ENCODE measurements at regions not wholly inside any gene's neighbourhood (a gene's known extent, or its start where the extent isn't known, plus 50 kb on each side); places are given as distances from the start of the nearest gene placed in this dataset.

DNA sequence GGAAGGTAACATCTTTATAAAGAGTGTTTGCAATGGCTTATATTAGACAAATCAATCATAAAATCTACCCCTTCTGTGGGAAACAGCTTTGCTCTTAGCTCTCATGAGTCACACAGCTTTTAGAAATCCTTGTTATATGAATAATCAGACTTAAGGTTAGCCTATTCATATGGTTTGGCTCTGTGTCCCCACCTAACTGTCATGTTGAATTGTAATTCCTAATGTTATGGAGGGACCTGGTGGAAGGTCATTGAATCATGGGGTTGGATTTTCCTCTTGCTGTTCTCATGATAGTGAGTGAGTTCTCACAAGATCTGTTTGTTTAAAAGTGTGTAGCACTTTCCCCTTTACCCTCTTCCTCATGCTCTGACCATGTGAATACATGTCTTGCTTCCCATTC lies 704.2 kb upstream of the KLHL1 start:
- H3K27ac ChIP-seq (ENCODE audit: extremely low read depth, low read depth, low read length): no peak overlapping the region
- no peaks in the 10 kb centered on the region for H3K36me3 ChIP-seq (ENCODE audit: control insufficient read depth in 2 of 2, insufficient read depth in 1 of 2, low read length in 2 of 2)
- TF ChIP-seq ZNF549 (tag by site-specific recombination; IDR thresholded peaks at IDR 0.05) (no peak), ZNF16 (tag by site-specific recombination; IDR thresholded peaks at IDR 0.05; ENCODE audit: low read depth) (no peak), ZNF785 (tag by site-specific recombination; IDR thresholded peaks at IDR 0.05) (no peak), ZNF114 (tag by site-specific recombination; IDR thresholded peaks at IDR 0.05) (no peak), KLF9 (tag by site-specific recombination; IDR thresholded peaks at IDR 0.05; ENCODE audit: low read depth) (no peak)
- TF ChIP-seq, protein P1, sequence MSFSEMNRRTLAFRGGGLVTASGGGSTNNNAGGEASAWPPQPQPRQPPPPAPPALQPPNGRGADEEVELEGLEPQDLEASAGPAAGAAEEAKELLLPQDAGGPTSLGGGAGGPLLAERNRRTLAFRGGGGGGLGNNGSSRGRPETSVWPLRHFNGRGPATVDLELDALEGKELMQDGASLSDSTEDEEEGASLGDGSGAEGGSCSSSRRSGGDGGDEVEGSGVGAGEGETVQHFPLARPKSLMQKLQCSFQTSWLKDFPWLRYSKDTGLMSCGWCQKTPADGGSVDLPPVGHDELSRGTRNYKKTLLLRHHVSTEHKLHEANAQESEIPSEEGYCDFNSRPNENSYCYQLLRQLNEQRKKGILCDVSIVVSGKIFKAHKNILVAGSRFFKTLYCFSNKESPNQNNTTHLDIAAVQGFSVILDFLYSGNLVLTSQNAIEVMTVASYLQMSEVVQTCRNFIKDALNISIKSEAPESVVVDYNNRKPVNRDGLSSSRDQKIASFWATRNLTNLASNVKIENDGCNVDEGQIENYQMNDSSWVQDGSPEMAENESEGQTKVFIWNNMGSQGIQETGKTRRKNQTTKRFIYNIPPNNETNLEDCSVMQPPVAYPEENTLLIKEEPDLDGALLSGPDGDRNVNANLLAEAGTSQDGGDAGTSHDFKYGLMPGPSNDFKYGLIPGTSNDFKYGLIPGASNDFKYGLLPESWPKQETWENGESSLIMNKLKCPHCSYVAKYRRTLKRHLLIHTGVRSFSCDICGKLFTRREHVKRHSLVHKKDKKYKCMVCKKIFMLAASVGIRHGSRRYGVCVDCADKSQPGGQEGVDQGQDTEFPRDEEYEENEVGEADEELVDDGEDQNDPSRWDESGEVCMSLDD (tag by site-specific recombination; IDR thresholded peaks at IDR 0.05): no peak
- TF ChIP-seq, protein P2, sequence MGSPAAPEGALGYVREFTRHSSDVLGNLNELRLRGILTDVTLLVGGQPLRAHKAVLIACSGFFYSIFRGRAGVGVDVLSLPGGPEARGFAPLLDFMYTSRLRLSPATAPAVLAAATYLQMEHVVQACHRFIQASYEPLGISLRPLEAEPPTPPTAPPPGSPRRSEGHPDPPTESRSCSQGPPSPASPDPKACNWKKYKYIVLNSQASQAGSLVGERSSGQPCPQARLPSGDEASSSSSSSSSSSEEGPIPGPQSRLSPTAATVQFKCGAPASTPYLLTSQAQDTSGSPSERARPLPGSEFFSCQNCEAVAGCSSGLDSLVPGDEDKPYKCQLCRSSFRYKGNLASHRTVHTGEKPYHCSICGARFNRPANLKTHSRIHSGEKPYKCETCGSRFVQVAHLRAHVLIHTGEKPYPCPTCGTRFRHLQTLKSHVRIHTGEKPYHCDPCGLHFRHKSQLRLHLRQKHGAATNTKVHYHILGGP (tag by site-specific recombination; IDR thresholded peaks at IDR 0.05): no peak
- no peaks in the 10 kb centered on the region for H3K9me3 ChIP-seq (ENCODE audit: control insufficient read depth, insufficient read depth, low read depth, low read length)
- H3K4me3 ChIP-seq (ENCODE audit: low read depth, low read length): no peak overlapping the region
- ChIA-PET CTCF (no interaction called here), POLR2A (no interaction called here)
- no peaks in the 10 kb centered on the region for H3K4me1 ChIP-seq (ENCODE audit: control insufficient read depth, insufficient read depth, low read length)

DNA sequence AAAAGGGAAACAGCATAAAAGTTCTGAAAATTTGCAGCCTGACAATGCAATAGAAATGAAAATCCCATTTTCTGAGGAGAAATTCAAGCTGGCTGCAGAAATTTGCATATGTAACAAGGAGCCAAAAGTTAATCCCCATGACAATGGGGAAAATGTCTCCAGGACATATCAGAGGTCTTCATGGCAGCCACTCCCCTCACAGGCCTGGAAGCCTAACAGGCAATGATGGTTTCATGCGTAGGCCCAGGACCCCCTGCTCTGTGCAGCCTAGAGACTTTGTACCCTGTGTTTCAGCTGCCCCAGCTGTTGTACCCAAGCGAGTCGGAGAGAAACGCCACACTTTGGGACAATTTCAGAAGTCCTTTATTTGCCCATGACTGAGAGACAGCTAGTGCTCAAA lies 701.3 kb upstream of the KLHL1 start:
- H3K36me3 ChIP-seq (ENCODE audit: control insufficient read depth in 2 of 2, insufficient read depth in 1 of 2, low read length in 2 of 2): no peaks in the 10 kb centered on the region
- H3K9me3 ChIP-seq (ENCODE audit: control insufficient read depth, insufficient read depth, low read depth, low read length): no peaks in the 10 kb centered on the region
- H3K4me3 ChIP-seq (ENCODE audit: low read depth, low read length): no peak overlapping the region
- CTCF ChIA-PET: interaction anchor here (0.5 kb wide), 1 partner anchor 35 kb away, joined by 4 read pairs; no protein-coding TSS in a partner anchor
- POLR2A ChIA-PET: no interaction called here
- no peaks in the 10 kb centered on the region for H3K4me1 ChIP-seq (ENCODE audit: control insufficient read depth, insufficient read depth, low read length)
- no peak overlapping the region for H3K27ac ChIP-seq (ENCODE audit: extremely low read depth, low read depth, low read length)
- TF ChIP-seq ZNF658 (tag by site-specific recombination; IDR thresholded peaks at IDR 0.05) (no peak), ZNF211 (tag by site-specific recombination; IDR thresholded peaks at IDR 0.05; ENCODE audit: low read depth) (no peak), ZNF776 (tag by site-specific recombination; IDR thresholded peaks at IDR 0.05; ENCODE audit: borderline replicate concordance) (no peak), ZNF10 (tag by site-specific recombination; IDR thresholded peaks at IDR 0.05) (no peak), ZNF114 (tag by site-specific recombination; IDR thresholded peaks at IDR 0.05) (no peak), ZSCAN30 (tag by site-specific recombination; IDR thresholded peaks at IDR 0.05) (no peak)
- TF ChIP-seq, protein P3, sequence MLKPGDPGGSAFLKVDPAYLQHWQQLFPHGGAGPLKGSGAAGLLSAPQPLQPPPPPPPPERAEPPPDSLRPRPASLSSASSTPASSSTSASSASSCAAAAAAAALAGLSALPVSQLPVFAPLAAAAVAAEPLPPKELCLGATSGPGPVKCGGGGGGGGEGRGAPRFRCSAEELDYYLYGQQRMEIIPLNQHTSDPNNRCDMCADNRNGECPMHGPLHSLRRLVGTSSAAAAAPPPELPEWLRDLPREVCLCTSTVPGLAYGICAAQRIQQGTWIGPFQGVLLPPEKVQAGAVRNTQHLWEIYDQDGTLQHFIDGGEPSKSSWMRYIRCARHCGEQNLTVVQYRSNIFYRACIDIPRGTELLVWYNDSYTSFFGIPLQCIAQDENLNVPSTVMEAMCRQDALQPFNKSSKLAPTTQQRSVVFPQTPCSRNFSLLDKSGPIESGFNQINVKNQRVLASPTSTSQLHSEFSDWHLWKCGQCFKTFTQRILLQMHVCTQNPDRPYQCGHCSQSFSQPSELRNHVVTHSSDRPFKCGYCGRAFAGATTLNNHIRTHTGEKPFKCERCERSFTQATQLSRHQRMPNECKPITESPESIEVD (tag by site-specific recombination; IDR thresholded peaks at IDR 0.05): no peak
- TF ChIP-seq, protein P4, sequence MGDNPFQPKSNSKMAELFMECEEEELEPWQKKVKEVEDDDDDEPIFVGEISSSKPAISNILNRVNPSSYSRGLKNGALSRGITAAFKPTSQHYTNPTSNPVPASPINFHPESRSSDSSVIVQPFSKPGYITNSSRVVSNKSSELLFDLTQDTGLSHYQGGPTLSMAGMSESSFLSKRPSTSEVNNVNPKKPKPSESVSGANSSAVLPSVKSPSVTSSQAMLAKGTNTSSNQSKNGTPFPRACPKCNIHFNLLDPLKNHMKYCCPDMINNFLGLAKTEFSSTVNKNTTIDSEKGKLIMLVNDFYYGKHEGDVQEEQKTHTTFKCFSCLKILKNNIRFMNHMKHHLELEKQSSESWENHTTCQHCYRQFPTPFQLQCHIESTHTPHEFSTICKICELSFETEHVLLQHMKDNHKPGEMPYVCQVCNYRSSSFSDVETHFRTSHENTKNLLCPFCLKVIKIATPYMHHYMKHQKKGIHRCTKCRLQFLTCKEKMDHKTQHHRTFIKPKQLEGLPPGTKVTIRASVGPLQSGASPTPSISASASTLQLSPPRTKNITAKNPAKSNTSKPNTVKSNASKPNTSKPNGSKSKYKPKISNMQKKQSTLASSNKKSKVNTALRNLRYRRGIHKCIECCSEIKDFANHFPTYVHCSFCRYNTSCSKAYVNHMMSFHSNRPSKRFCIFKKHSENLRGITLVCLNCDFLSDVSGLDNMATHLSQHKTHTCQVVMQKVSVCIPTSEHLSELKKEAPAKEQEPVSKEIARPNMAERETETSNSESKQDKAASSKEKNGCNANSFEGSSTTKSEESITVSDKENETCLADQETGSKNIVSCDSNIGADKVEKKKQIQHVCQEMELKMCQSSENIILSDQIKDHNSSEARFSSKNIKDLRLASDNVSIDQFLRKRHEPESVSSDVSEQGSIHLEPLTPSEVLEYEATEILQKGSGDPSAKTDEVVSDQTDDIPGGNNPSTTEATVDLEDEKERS (tag by site-specific recombination; IDR thresholded peaks at IDR 0.05): no peak
- TF ChIP-seq, protein P1 (tag by site-specific recombination; IDR thresholded peaks at IDR 0.05): no peak
- TF ChIP-seq, protein P5, sequence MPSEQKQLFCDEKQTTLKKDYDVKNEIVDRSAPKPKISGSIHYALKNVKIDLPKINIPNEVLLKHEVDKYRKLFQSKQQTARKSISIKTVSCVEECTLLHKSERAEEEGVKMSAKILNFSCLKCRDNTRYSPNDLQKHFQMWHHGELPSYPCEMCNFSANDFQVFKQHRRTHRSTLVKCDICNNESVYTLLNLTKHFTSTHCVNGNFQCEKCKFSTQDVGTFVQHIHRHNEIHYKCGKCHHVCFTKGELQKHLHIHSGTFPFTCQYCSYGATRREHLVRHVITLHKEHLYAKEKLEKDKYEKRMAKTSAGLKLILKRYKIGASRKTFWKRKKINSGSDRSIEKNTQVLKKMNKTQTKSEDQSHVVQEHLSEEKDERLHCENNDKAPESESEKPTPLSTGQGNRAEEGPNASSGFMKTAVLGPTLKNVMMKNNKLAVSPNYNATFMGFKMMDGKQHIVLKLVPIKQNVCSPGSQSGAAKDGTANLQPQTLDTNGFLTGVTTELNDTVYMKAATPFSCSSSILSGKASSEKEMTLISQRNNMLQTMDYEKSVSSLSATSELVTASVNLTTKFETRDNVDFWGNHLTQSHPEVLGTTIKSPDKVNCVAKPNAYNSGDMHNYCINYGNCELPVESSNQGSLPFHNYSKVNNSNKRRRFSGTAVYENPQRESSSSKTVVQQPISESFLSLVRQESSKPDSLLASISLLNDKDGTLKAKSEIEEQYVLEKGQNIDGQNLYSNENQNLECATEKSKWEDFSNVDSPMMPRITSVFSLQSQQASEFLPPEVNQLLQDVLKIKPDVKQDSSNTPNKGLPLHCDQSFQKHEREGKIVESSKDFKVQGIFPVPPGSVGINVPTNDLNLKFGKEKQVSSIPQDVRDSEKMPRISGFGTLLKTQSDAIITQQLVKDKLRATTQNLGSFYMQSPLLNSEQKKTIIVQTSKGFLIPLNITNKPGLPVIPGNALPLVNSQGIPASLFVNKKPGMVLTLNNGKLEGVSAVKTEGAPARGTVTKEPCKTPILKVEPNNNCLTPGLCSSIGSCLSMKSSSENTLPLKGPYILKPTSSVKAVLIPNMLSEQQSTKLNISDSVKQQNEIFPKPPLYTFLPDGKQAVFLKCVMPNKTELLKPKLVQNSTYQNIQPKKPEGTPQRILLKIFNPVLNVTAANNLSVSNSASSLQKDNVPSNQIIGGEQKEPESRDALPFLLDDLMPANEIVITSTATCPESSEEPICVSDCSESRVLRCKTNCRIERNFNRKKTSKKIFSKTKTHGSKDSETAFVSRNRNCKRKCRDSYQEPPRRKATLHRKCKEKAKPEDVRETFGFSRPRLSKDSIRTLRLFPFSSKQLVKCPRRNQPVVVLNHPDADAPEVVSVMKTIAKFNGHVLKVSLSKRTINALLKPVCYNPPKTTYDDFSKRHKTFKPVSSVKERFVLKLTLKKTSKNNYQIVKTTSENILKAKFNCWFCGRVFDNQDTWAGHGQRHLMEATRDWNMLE (tag by site-specific recombination; conservative IDR thresholded peaks at IDR 0.05; ENCODE audit: low read depth): no peak

All from HEK293 (cell line).